T-helper 17 cell (primary cell): ENCODE measurements at regions not wholly inside any gene's neighbourhood (a gene's known extent, or its start where the extent isn't known, plus 50 kb on each side); places are given as distances from the start of the nearest gene placed in this dataset.

Source experiments
- ATAC-seq: fragments of 150-1000 bp; cut with Tn5 transposase; 2 replicates; pipeline ENCODE4 v1.10.0; 2021; ENCODE audit warnings: mild to moderate bottlenecking, moderate library complexity
- DNase-seq, 3 donors: peaks; one replicate each; pipeline versions ENCODE4 v3.0.0 to v3.0.0-alpha.2; 2020 to 2021
- H3K9me3 ChIP-seq: one replicate; pipeline ENCODE4 v1.7.0; 2013; ENCODE audit warnings: low read length, mild to moderate bottlenecking; ENCODE audit not compliant: control insufficient read depth, poor library complexity, severe bottlenecking
- H3K27ac Mint-ChIP-seq: one replicate; pipeline ENCODE4 v1.8.0; 2022; ENCODE audit warnings: mild to moderate bottlenecking, moderate library complexity, mixed read lengths
- H3K27me3 Mint-ChIP-seq: one replicate; pipeline ENCODE4 v1.8.0; 2022; ENCODE audit warnings: mixed read lengths
- H3K36me3 Mint-ChIP-seq: one replicate; pipeline ENCODE4 v1.8.0; 2022; ENCODE audit warnings: low read depth, mixed read lengths
- H3K4me1 Mint-ChIP-seq: one replicate; pipeline ENCODE4 v1.8.0; 2022; ENCODE audit warnings: mild to moderate bottlenecking, mixed read lengths
- H3K4me3 Mint-ChIP-seq: one replicate; pipeline ENCODE4 v1.8.0; 2022; ENCODE audit warnings: mild to moderate bottlenecking, moderate library complexity, mixed read lengths

DNA sequence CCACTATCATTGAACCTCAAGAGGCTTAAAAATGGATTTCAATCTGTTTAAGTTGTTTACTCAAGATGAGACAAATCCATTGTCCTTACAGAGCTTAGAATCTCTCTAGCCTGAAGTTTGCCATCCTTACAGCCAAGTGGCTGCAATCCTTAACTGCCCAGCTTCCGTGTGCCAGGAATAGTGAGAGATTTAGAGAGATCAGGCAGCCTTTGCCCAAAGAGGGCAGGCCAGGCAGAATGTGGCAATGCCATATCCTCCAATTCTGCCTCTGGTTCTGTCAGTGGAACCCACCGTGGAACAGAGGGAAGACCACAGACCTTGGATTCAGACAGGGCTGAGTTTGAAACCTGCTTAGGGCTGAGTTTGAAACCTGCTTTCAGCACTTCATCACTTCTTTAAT, 374.3 kb downstream of the VPS13C start:
- no peak overlapping the region for H3K4me3 Mint-ChIP-seq
- no peaks in the 10 kb centered on the region for H3K36me3 Mint-ChIP-seq
- no peaks in the 10 kb centered on the region for H3K9me3 ChIP-seq
- H3K27ac Mint-ChIP-seq = no peak overlapping the region
- peaks cover 26% of the 10 kb centered on the region for H3K27me3 Mint-ChIP-seq
- no peak for ATAC-seq
- H3K4me1 Mint-ChIP-seq = no peaks in the 10 kb centered on the region
- no peak for DNase-seq

DNA sequence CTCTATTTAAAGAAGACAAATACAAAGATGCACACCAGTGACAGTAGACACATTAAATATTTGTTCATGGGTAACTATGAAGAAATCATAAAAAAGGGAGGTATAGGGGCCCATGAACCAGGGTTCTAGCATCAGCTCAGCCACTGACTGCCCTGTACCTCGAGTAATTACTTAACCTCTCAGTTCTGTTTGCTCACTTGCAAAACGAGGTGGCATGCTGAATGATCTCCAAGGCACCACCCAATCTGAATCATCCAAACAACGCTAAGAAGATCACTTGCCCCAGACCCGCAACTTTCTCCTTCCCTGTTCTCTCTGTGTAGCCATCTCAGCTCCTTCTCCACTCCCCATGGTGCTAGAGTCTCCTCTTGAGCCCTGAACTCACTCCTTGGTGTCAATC, 374.7 kb downstream of the VPS13C start:
- Mint-ChIP-seq H3K27me3 (peaks cover 26% of the 10 kb centered on the region), H3K4me3 (no peak overlapping the region), H3K36me3 (no peaks in the 10 kb centered on the region), H3K27ac (no peak overlapping the region), H3K4me1 (no peaks in the 10 kb centered on the region)
- no peaks in the 10 kb centered on the region for H3K9me3 ChIP-seq
- DNase-seq (no peak), ATAC-seq (no peak)

DNA sequence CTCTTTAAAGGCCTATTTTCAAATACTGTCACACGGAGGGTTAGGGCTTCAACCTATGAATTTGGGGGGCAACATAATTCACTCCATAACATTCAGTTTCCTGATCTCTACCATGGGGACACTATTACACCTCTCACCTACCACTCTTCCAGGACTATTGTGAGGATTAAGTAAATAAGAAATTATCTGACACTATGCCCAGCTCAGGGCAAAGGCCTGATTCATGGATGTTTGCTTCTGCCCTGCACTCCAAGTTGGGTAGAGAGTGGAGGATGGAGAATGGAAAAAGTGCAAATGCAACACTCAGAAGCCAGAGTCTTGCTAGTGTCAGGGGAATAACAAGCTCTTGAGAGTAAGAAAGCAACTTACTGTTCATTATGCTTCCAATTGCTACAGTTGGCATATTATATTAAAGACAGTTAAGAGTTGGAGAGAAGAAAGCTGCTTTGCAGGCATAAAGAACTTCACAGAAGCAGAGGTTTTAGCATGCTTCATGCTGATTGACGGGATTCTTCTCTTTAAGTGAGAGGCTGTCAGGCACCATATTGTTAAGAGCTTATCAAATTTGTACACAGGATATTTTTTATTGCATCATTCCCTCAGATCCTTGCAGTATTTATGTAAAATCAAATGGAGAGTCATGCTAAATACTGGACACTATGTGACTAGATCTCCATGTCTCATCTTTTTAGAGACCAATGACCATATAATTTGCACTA, 375.3 kb downstream of the VPS13C start:
- no peaks in the 10 kb centered on the region for H3K4me1 Mint-ChIP-seq
- no peak overlapping the region for H3K4me3 Mint-ChIP-seq
- ATAC-seq (no peak), DNase-seq (no peak)
- H3K36me3 Mint-ChIP-seq = no peaks in the 10 kb centered on the region
- no peaks in the 10 kb centered on the region for H3K9me3 ChIP-seq
- peaks cover 24% of the 10 kb centered on the region for H3K27me3 Mint-ChIP-seq
- H3K27ac Mint-ChIP-seq = no peak overlapping the region

- ATAC-seq (no peak), DNase-seq (no peak)
- Mint-ChIP-seq H3K27me3 (peaks cover 29% of the 10 kb centered on the region), H3K27ac (no peak overlapping the region), H3K4me1 (no peaks in the 10 kb centered on the region), H3K4me3 (no peak overlapping the region), H3K36me3 (no peaks in the 10 kb centered on the region)
- H3K9me3 ChIP-seq = no peaks in the 10 kb centered on the region
These were observed 377.1 kb downstream of the VPS13C start for GRCh38 chr15:61682891-61683735.

GRCh38 chr15:61681676-61682075, 378.6 kb downstream of the VPS13C start:
- Mint-ChIP-seq H3K4me3 (no peak overlapping the region), H3K36me3 (no peaks in the 10 kb centered on the region)

GRCh38 chr15:61681038-61681418, 379.2 kb downstream of the VPS13C start:
- ATAC-seq (no peak), DNase-seq (no peak)
- peaks cover 21% of the 10 kb centered on the region for H3K27me3 Mint-ChIP-seq
- no peaks in the 10 kb centered on the region for H3K36me3 Mint-ChIP-seq
- no peaks in the 10 kb centered on the region for H3K4me1 Mint-ChIP-seq
- H3K4me3 Mint-ChIP-seq = no peak overlapping the region
- H3K27ac Mint-ChIP-seq = no peak overlapping the region
- H3K9me3 ChIP-seq = no peaks in the 10 kb centered on the region

More at GRCh38 chr15:61681676-61682075, 378.6 kb downstream of the VPS13C start:
- Mint-ChIP-seq H3K27me3 (peaks cover 23% of the 10 kb centered on the region), H3K4me1 (no peaks in the 10 kb centered on the region), H3K27ac (no peak overlapping the region)
- DNase-seq (no peak), ATAC-seq (no peak)
- no peaks in the 10 kb centered on the region for H3K9me3 ChIP-seq

DNA sequence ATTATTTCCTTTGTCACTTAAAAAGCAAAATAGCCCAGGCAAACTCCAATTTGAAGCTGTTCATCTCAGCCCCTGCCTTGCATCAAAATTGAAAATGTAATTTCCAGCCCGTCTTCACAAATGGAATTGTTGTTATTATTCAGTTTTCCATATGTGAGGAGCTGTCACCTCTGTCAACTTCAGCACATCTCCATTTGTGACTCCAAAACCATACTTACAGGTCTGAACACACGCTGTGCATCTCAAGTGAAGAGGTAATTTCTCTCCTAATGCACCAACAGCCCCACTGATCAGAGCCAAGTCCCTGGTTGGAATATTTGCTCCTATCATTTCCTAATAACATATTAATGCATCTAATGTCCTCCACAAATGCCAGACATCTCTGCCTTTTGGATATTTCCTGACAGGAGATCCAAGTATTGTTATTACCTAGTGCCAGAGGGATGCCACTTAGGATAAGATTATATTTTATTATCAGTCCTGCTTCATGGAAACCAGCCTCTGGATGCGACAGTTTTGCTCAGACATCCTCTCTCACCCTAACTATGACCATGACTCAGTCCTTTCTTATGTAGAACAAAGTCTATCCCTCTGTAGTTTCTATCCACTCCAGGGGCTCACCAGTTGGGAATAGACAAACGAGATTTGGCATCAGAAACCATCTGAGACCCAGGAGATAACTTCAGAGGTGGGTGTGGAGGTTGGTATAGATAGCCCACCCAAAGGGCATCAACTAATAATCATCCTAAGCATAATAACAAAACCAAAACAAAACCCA, 379.8 kb downstream of the VPS13C start:
- no peaks in the 10 kb centered on the region for H3K36me3 Mint-ChIP-seq
- DNase-seq (no peak), ATAC-seq (no peak)
- H3K4me3 Mint-ChIP-seq = no peak overlapping the region
- H3K27me3 Mint-ChIP-seq = peaks cover 21% of the 10 kb centered on the region
- H3K9me3 ChIP-seq = no peaks in the 10 kb centered on the region
- no peak overlapping the region for H3K27ac Mint-ChIP-seq
- no peaks in the 10 kb centered on the region for H3K4me1 Mint-ChIP-seq

DNA sequence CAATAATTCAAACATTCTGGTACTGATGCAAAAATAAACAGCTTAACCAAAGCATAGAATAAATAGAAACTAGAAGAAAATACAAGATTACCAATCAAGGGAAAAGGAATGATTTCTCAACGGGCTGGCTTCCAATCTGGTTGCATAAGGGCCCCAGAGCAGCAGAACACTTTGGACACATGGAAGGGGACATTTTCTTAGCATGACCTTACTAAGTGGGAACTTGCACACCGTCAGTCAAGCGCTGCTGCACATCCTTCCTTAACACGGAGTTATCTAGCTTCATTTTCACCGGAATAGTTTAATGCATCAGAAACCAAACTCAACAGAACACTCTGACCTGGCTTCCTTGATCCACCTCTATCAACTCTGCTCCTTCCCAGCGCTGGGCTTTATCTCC, 388.5 kb downstream of the VPS13C start:
- H3K9me3 ChIP-seq = no peaks in the 10 kb centered on the region
- Mint-ChIP-seq H3K4me3 (no peak overlapping the region), H3K36me3 (no peaks in the 10 kb centered on the region), H3K27me3 (peaks cover 38% of the 10 kb centered on the region), H3K27ac (no peak overlapping the region), H3K4me1 (no peaks in the 10 kb centered on the region)
- no peak for DNase-seq
- no peak for ATAC-seq

DNA sequence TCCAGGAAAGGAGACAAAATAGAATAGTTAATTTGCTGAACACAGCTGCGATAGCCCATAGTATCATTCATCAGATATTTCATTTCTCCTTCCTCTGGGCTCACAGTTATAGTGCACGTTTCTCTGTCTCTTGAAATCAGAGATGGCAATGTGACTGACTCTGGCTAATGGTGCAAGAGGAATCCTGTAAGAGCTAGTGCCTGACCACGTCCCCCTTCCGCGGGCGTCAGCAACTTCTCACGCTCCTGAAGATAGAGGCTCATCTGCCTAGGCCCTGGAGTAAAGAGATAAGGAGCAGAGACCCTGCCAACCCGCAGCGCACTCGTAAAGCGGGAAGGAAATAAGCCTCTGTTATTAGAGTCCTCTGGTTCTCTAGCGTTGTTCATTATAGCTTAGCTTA, 391.8 kb downstream of the VPS13C start:
- ATAC-seq = no peak
- Mint-ChIP-seq H3K27ac (no peak overlapping the region), H3K27me3 (peaks cover 63% of the 10 kb centered on the region), H3K4me1 (no peaks in the 10 kb centered on the region), H3K36me3 (no peaks in the 10 kb centered on the region), H3K4me3 (no peak overlapping the region)
- DNase-seq = no peak
- H3K9me3 ChIP-seq = no peaks in the 10 kb centered on the region

DNA sequence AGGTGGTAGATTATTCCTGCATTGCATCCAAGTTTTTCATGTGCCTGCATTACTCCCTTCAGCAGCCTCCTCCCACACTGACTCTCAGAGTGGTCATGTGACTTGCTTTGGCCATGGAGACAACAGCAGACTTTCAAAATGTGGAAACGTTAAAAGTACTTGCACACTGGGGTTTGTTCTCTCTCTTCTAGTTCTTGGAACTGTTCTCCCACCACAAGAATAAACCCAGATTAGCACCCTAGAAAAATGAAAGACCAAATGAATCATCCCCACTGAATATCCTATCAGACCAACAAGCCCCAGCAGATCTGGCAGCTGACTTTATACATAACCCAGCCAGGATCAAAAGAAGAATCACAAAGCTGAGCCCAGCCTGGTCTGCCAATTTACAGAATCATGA, 398.5 kb downstream of the VPS13C start:
- Mint-ChIP-seq H3K27ac (no peak overlapping the region), H3K36me3 (peaks cover 2% of the 10 kb centered on the region), H3K4me3 (no peak overlapping the region), H3K4me1 (no peaks in the 10 kb centered on the region), H3K27me3 (peaks cover 58% of the 10 kb centered on the region)
- ATAC-seq (no peak), DNase-seq (no peak)
- H3K9me3 ChIP-seq = no peaks in the 10 kb centered on the region

GRCh38 chr15:61660579-61660978, 399.7 kb downstream of the VPS13C start:
- ATAC-seq (no peak), DNase-seq (no peak)
- H3K4me1 Mint-ChIP-seq = no peaks in the 10 kb centered on the region
- H3K9me3 ChIP-seq = no peaks in the 10 kb centered on the region
- no peak overlapping the region for H3K27ac Mint-ChIP-seq
- H3K4me3 Mint-ChIP-seq = no peak overlapping the region
- peaks cover 2% of the 10 kb centered on the region for H3K36me3 Mint-ChIP-seq
- H3K27me3 Mint-ChIP-seq = peaks cover 60% of the 10 kb centered on the region

DNA sequence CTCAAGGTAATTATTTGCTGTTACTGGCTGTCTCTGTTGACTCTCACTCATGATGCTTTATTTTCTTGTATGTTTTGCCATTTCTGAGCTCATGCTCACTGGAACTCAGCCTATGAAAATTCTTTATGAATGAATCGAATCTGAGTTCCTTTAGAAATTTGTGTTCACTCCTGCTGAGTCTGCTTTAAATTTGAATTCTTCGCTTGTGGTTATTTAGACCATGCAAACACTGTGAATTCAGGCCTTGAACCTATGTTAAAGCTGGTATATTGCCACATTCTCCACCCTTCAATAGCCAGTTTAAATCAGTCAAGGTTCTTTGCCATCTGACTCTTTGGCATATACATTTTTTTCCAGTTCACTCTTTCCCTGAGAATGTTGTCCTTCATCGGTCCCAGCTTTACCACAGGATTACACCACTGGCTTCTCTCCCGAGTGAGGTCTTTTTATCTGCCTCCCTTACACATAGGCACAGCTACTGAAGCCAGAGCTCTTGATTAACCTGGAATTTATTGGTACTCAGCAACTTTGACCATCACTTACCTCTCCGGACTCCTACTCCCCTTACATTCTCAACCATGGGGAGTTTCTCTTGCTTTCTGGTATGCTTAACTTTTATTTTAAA, 400.6 kb downstream of the VPS13C start:
- ATAC-seq (no peak), DNase-seq (no peak)
- no peaks in the 10 kb centered on the region for H3K9me3 ChIP-seq
- Mint-ChIP-seq H3K4me1 (no peaks in the 10 kb centered on the region), H3K27ac (no peak overlapping the region), H3K36me3 (peaks cover 2% of the 10 kb centered on the region), H3K4me3 (no peak overlapping the region), H3K27me3 (peaks cover 52% of the 10 kb centered on the region)

DNA sequence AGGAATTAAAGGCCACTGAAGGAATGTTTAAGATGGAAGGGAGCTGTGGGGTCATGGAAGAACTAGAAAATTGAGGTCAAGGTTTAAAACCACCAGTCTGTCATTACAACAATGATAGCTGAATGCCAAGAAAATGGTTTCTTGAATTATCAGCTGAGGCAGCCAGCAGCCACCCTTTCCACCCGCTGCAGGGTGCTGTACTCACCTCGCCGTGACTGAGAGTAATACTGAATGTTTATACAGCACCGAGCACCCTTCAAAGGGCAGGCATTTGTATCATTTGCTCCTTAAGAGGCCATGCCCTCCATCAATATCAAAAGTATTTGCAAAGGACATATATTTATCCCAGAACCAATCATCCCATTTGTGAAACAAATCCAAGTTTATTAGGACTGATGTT, 402.8 kb downstream of the VPS13C start:
- peaks cover 2% of the 10 kb centered on the region for H3K36me3 Mint-ChIP-seq
- no peak overlapping the region for H3K4me3 Mint-ChIP-seq
- peaks cover 42% of the 10 kb centered on the region for H3K27me3 Mint-ChIP-seq
- no peak for ATAC-seq
- no peak overlapping the region for H3K27ac Mint-ChIP-seq
- no peak for DNase-seq
- no peaks in the 10 kb centered on the region for H3K4me1 Mint-ChIP-seq
- no peaks in the 10 kb centered on the region for H3K9me3 ChIP-seq
